Epithelial cell of esophagus (primary cell): ENCODE measurements at regions not wholly inside any gene's neighbourhood (a gene's known extent, or its start where the extent isn't known, plus 50 kb on each side); places are given as distances from the start of the nearest gene placed in this dataset.
A peak's percentile ranks its signal among the peaks of the same experiment; 100 is the strongest.

ENCODE experiments used
- DNase-seq: peaks from one replicate; pipeline ENCODE4 v3.0.0; 2010; ENCODE audit warnings: low read depth
- H3K4me3 ChIP-seq: 2 replicates; pipeline ENCODE4 v1.5.1; 2011; ENCODE audit warnings: mild to moderate bottlenecking, low read length, control low read depth
- CTCF ChIP-seq: IDR thresholded peaks from 2 replicates; pipeline ENCODE4 v1.5.1; 2011; ENCODE audit warnings: low read depth, mild to moderate bottlenecking, low read length, control low read depth, inconsistent platforms; ENCODE audit not compliant: insufficient read depth; ENCODE audit errors: missing control alignments

- DNase-seq: no peak
- TF ChIP-seq CTCF: no peak
- H3K4me3 ChIP-seq: no peak overlapping the region
Observed at GRCh38 chr1:189811960-189812359, 665.7 kb downstream of the BRINP3 start.

- TF ChIP-seq CTCF: no peak
- H3K4me3 ChIP-seq: no peak overlapping the region
- no peak for DNase-seq
Observed at GRCh38 chr1:189816558-189816957, 661.1 kb downstream of the BRINP3 start.

GRCh38 chr1:189819751-189820150, 657.9 kb downstream of the BRINP3 start:
- no peak overlapping the region for H3K4me3 ChIP-seq
- TF ChIP-seq CTCF: no peak
- DNase-seq: no peak

- TF ChIP-seq CTCF: no peak
- DNase-seq: no peak
- no peak overlapping the region for H3K4me3 ChIP-seq
Observed at GRCh38 chr1:189821833-189822232, 655.8 kb downstream of the BRINP3 start.

- TF ChIP-seq CTCF: no peak
- no peak overlapping the region for H3K4me3 ChIP-seq
- DNase-seq: no peak
Observed at GRCh38 chr1:189834813-189835212, 642.9 kb downstream of the BRINP3 start.

GRCh38 chr1:189847613-189848012, 630.1 kb downstream of the BRINP3 start:
- no peak overlapping the region for H3K4me3 ChIP-seq
- TF ChIP-seq CTCF: no peak
- no peak for DNase-seq

- H3K4me3 ChIP-seq: no peak overlapping the region
- DNase-seq: peak; percentile 2
- no peak for TF ChIP-seq CTCF
Observed at GRCh38 chr1:189851806-189852367, 625.8 kb downstream of the BRINP3 start.
